ENCODE measurements at regions not wholly inside any gene's neighbourhood (a gene's known extent, or its start where the extent isn't known, plus 50 kb on each side); places are given as distances from the start of the nearest gene placed in this dataset.

GRCh38 chr7:4610768-4611467, 71.2 kb upstream of the FOXK1 start:
- CTCF ChIA-PET, result interaction anchor here (1.1 kb wide), 1 partner anchor 21 kb away, joined by 3 read pairs; no protein-coding TSS in a partner anchor
- H3K9me3 ChIP-seq, result 0 out of 2 replicates have a peak, but pooled peaks cover 3% of the 10 kb centered on the region
- H3K4me3 ChIP-seq (ENCODE audit: low read depth, low read length), result no peak overlapping the region
- no peak overlapping the region for H3K4me3 Mint-ChIP-seq (ENCODE audit: unreplicated experiment)
- POLR2A ChIA-PET, result no interaction called here
- no peaks in the 10 kb centered on the region for H3K36me3 ChIP-seq (ENCODE audit: control insufficient read depth, insufficient read depth, low read length)
- intact Hi-C loops (cut with micrococcal nuclease; ENCODE audit: unreplicated experiment), result loop anchor here (1.0 kb wide), 1 partner anchor 20 kb away; no protein-coding TSS in a partner anchor
- BruUV-seq (replicated peaks), result no TSS peak
- no peaks in the 10 kb centered on the region for H3K4me1 ChIP-seq
- DNase-seq, result peak; percentile 69 to 75
- peak; percentile 76 for TF ChIP-seq CTCF (IDR thresholded peaks at IDR 0.05; ENCODE audit: insufficient read depth in 1 of 2, low read depth in 1 of 2, low read length in 1 of 2, severe bottlenecking in 1 of 2, unreplicated experiment in 1 of 2)
- no peaks in the 10 kb centered on the region for H3K27me3 Mint-ChIP-seq (ENCODE audit: insufficient read depth, unreplicated experiment)
- H3K27me3 ChIP-seq (replicated peaks; ENCODE audit: control insufficient read depth, insufficient read depth, low read length), result no peaks in the 10 kb centered on the region
- H3K9me3 Mint-ChIP-seq (ENCODE audit: unreplicated experiment), result no peaks in the 10 kb centered on the region
- no peaks in the 10 kb centered on the region for H3K36me3 Mint-ChIP-seq (ENCODE audit: insufficient read depth, unreplicated experiment)
- no peak overlapping the region for H3K27ac Mint-ChIP-seq (ENCODE audit: unreplicated experiment)
- peaks cover 14% of the 10 kb centered on the region for H3K4me1 Mint-ChIP-seq (ENCODE audit: low read depth, unreplicated experiment)

DNA sequence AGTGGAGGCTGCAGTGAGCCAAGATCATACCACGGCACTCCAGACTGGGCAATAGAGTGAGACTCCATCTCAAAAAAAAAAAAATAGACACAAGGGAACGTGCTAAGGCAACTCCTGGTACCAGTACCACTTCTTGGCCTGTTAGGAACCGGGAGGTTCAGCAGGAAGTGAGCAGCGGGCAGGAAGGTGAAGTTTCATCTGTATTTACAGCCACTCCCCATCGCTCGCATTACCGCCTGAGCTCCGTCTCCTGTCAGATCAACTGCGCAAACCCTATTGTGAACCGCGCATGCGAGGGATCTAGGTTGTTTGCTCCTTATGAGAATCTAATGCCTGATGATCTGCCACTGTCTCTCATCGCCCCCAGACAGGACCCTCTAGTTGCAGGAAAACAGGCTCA, 69.9 kb upstream of the FOXK1 start:
- ChIA-PET POLR2A (no interaction called here), CTCF (interaction anchor here (0.5 to 1.1 kb wide), 2 partner anchors 19 to 24 kb away, joined by 3 to 4 read pairs; no protein-coding TSS in a partner anchor)
- H3K4me3 ChIP-seq (ENCODE audit: low read depth, low read length), result no peak overlapping the region
- Mint-ChIP-seq H3K4me1 (ENCODE audit: low read depth, unreplicated experiment) (peaks cover 9% of the 10 kb centered on the region), H3K27me3 (ENCODE audit: insufficient read depth, unreplicated experiment) (no peaks in the 10 kb centered on the region), H3K27ac (ENCODE audit: unreplicated experiment) (no peak overlapping the region), H3K9me3 (ENCODE audit: unreplicated experiment) (no peaks in the 10 kb centered on the region), H3K4me3 (ENCODE audit: unreplicated experiment) (no peak overlapping the region), H3K36me3 (ENCODE audit: insufficient read depth, unreplicated experiment) (no peaks in the 10 kb centered on the region)
- BruUV-seq (replicated peaks), result no TSS peak
- 0 out of 2 replicates have a peak, but pooled peaks cover 3% of the 10 kb centered on the region for H3K9me3 ChIP-seq
- no peak for TF ChIP-seq CTCF (IDR thresholded peaks at IDR 0.05; ENCODE audit: insufficient read depth in 1 of 2, low read depth in 1 of 2, low read length in 1 of 2, severe bottlenecking in 1 of 2, unreplicated experiment in 1 of 2)
- H3K4me1 ChIP-seq, result no peaks in the 10 kb centered on the region
- no peaks in the 10 kb centered on the region for H3K27me3 ChIP-seq (replicated peaks; ENCODE audit: control insufficient read depth, insufficient read depth, low read length)
- intact Hi-C loops (cut with micrococcal nuclease; ENCODE audit: unreplicated experiment), result no loop called here
- DNase-seq, result no peak
- H3K36me3 ChIP-seq (ENCODE audit: control insufficient read depth, insufficient read depth, low read length), result no peaks in the 10 kb centered on the region

GRCh38 chr7:4612939-4613841, 68.9 kb upstream of the FOXK1 start:
- H3K27ac Mint-ChIP-seq (ENCODE audit: unreplicated experiment), result no peak overlapping the region
- ChIA-PET POLR2A (no interaction called here), CTCF (no interaction called here)
- 0 out of 2 replicates have a peak, but pooled peaks cover 3% of the 10 kb centered on the region for H3K9me3 ChIP-seq
- H3K27me3 Mint-ChIP-seq (ENCODE audit: insufficient read depth, unreplicated experiment), result no peaks in the 10 kb centered on the region
- DNase-seq, result no peak
- no peaks in the 10 kb centered on the region for H3K4me1 ChIP-seq
- no peaks in the 10 kb centered on the region for H3K9me3 Mint-ChIP-seq (ENCODE audit: unreplicated experiment)
- no peaks in the 10 kb centered on the region for H3K27me3 ChIP-seq (replicated peaks; ENCODE audit: control insufficient read depth, insufficient read depth, low read length)
- no peak for TF ChIP-seq CTCF (IDR thresholded peaks at IDR 0.05; ENCODE audit: insufficient read depth in 1 of 2, low read depth in 1 of 2, low read length in 1 of 2, severe bottlenecking in 1 of 2, unreplicated experiment in 1 of 2)
- no TSS peak for BruUV-seq (replicated peaks)
- H3K36me3 Mint-ChIP-seq (ENCODE audit: insufficient read depth, unreplicated experiment), result no peaks in the 10 kb centered on the region
- H3K4me3 Mint-ChIP-seq (ENCODE audit: unreplicated experiment), result no peak overlapping the region
- H3K4me3 ChIP-seq (ENCODE audit: low read depth, low read length), result no peak overlapping the region
- no peaks in the 10 kb centered on the region for H3K36me3 ChIP-seq (ENCODE audit: control insufficient read depth, insufficient read depth, low read length)
- intact Hi-C loops (cut with micrococcal nuclease; ENCODE audit: unreplicated experiment), result no loop called here
- peaks cover 6% of the 10 kb centered on the region for H3K4me1 Mint-ChIP-seq (ENCODE audit: low read depth, unreplicated experiment)
